H1 (cell line): ENCODE measurements at regions not wholly inside any gene's neighbourhood (a gene's known extent, or its start where the extent isn't known, plus 50 kb on each side); places are given as distances from the start of the nearest gene placed in this dataset.
A peak's percentile ranks its signal among the peaks of the same experiment; 100 is the strongest.

ENCODE experiments used
- CTCF ChIA-PET: fragments of 300-600 bp; sonication (Branson Sonifier 250); formaldehyde crosslinking; loops from one replicate; lab custom pipeline; 2021; ENCODE audit not compliant: partially characterized antibody; lab: Charles Lee
- POLR2A ChIA-PET: fragments of 300-600 bp; sonication (Branson Sonifier 250); formaldehyde crosslinking; loops from one replicate; lab custom pipeline; 2021; ENCODE audit warnings: inconsistent platforms; ENCODE audit not compliant: partially characterized antibody; lab: Charles Lee
- DNase-seq, 2 experiments: peaks; one replicate each; pipeline versions ENCODE4 v3.0.0 to v3.0.0-alpha.2; 2010 to 2022; ENCODE audit warnings: low spot score in 2 of 2, low read depth in 1 of 2, mixed read lengths in 1 of 2
- FAIRE-seq: peaks from 2 replicates; lab custom pipeline; 2011; peaks lifted over from hg19 to GRCh38; lab: Jason Lieb, UNC
- H2AFZ ChIP-seq: 2 replicates; pipeline ENCODE4 v1.8.1; 2012; ENCODE audit warnings: low read length, inconsistent platforms
- H2AK5ac ChIP-seq: 2 replicates; pipeline ENCODE4 v1.6.1; 2013; ENCODE audit warnings: low read depth, low read length
- H2BK120ac ChIP-seq: replicated peaks from 2 replicates; pipeline ENCODE3; 2013; ENCODE audit warnings: low read depth, low read length, inconsistent platforms
- H2BK12ac ChIP-seq: 2 replicates; pipeline ENCODE4 v1.6.1; 2013; ENCODE audit warnings: low read depth, low read length
- H2BK15ac ChIP-seq: 2 replicates; pipeline ENCODE4 v1.6.1; 2013; ENCODE audit warnings: low read length
- H2BK20ac ChIP-seq: 2 replicates; pipeline ENCODE4 v1.6.1; 2013; ENCODE audit warnings: low read length
- H2BK5ac ChIP-seq: 2 replicates; pipeline ENCODE4 v1.6.1; 2013; ENCODE audit warnings: low read depth, low read length
- H3K14ac ChIP-seq: 2 replicates; pipeline ENCODE4 v1.6.1; 2013; ENCODE audit warnings: inconsistent platforms; ENCODE audit not compliant: insufficient read length
- H3K18ac ChIP-seq: 2 replicates; pipeline ENCODE4 v1.6.1; 2013; ENCODE audit warnings: low read length; ENCODE audit errors: extremely low read depth
- H3K23ac ChIP-seq: 2 replicates; pipeline ENCODE4 v1.6.1; 2013; ENCODE audit warnings: inconsistent platforms; ENCODE audit not compliant: insufficient read length
- H3K23me2 ChIP-seq: 2 replicates; pipeline ENCODE4 v1.6.1; 2013; ENCODE audit warnings: low read depth, low read length
- H3K27ac ChIP-seq: 2 replicates; pipeline ENCODE4 v1.6.1; 2011; ENCODE audit warnings: low read depth, low read length, inconsistent platforms
- H3K27me3 ChIP-seq, 4 experiments: replicated peaks in 1 of 4; 1 replicate in 1 of 4; 2 replicates in 3 of 4; pipeline versions ENCODE4 v1.6.1 to v1.8.1; 2011 to 2013; ENCODE audit warnings: low read length in 3 of 4, mild to moderate bottlenecking in 3 of 4, inconsistent platforms in 2 of 4, mixed read lengths in 2 of 4, moderate library complexity in 1 of 4; ENCODE audit not compliant: control insufficient read depth in 3 of 4, insufficient read depth in 3 of 4; ENCODE audit errors: extremely low read depth in 1 of 4
- H3K36me3 ChIP-seq, 4 experiments: 2 replicates each; pipeline versions ENCODE4 v1.6.1 to v1.8.1; 2011 to 2013; ENCODE audit warnings: mild to moderate bottlenecking in 4 of 4, low read length in 3 of 4, moderate library complexity in 2 of 4, control low read depth in 1 of 4, inconsistent platforms in 1 of 4; ENCODE audit not compliant: insufficient read depth in 4 of 4, control insufficient read depth in 2 of 4
- H3K4ac ChIP-seq: replicated peaks from 2 replicates; pipeline ENCODE3; 2013; ENCODE audit warnings: low read length, low read depth, mixed read lengths, inconsistent platforms; ENCODE audit not compliant: insufficient read length
- H3K4me1 ChIP-seq, 4 experiments: replicated peaks in 1 of 4; 1 replicate in 1 of 4; 2 replicates in 3 of 4; pipeline versions ENCODE4 v1.6.1 to v1.8.1; 2011 to 2013; ENCODE audit warnings: low read length in 3 of 4, inconsistent platforms in 2 of 4, mixed read lengths in 1 of 4; ENCODE audit not compliant: insufficient read depth in 4 of 4, control insufficient read depth in 3 of 4
- H3K4me2 ChIP-seq, 2 experiments: 2 replicates each; pipeline versions ENCODE4 v1.6.1 to v1.8.1; 2011 to 2013; ENCODE audit warnings: low read depth in 2 of 2, low read length in 2 of 2, control low read depth in 1 of 2, inconsistent platforms in 1 of 2, mild to moderate bottlenecking in 1 of 2; ENCODE audit not compliant: insufficient read depth in 1 of 2
- H3K4me3 ChIP-seq, 4 experiments: fragments of 200-600, 300-600 bp in 1 of 4; sonication (generic), shearing (Covaris generic), sonication (Bioruptor Twin) in 1 of 4; 2 replicates each; pipeline versions ENCODE4 v1.5.1 to v1.8.1; 2011 to 2016; ENCODE audit warnings: low read length in 4 of 4, low read depth in 3 of 4, control low read depth in 2 of 4, inconsistent platforms in 2 of 4, mild to moderate bottlenecking in 2 of 4, mixed read lengths in 1 of 4, moderate library complexity in 1 of 4; ENCODE audit not compliant: insufficient read depth in 2 of 4; ENCODE audit errors: extremely low read depth in 1 of 4
- H3K56ac ChIP-seq: replicated peaks from 2 replicates; pipeline ENCODE3; 2013; ENCODE audit warnings: low read depth, mild to moderate bottlenecking, mixed read lengths, low read length, inconsistent platforms; ENCODE audit not compliant: insufficient read length
- H3K79me1 ChIP-seq: 2 replicates; pipeline ENCODE4 v1.6.1; 2013; ENCODE audit warnings: low read depth, low read length, control low read depth
- H3K79me2 ChIP-seq, 2 experiments: 2 replicates each; pipeline versions ENCODE4 v1.6.1 to v1.8.1; 2012 to 2013; ENCODE audit warnings: low read length in 2 of 2, mild to moderate bottlenecking in 2 of 2, inconsistent platforms in 1 of 2; ENCODE audit not compliant: insufficient read depth in 2 of 2, control insufficient read depth in 1 of 2
- H3K9ac ChIP-seq, 4 experiments: replicated peaks in 1 of 4; 1 replicate in 1 of 4; 2 replicates in 3 of 4; pipeline versions ENCODE4 v1.6.1 to v1.8.1; 2011 to 2013; ENCODE audit warnings: low read depth in 3 of 4, low read length in 3 of 4, control low read depth in 2 of 4, mild to moderate bottlenecking in 2 of 4, moderate library complexity in 2 of 4, inconsistent platforms in 1 of 4; ENCODE audit errors: extremely low read depth in 1 of 4
- H3K9me3 ChIP-seq, 2 experiments: 2 replicates each; pipeline versions ENCODE4 v1.6.1 to v1.8.1; 2012 to 2013; ENCODE audit warnings: mild to moderate bottlenecking in 2 of 2, moderate library complexity in 2 of 2, control low read depth in 1 of 2, inconsistent platforms in 1 of 2, low read depth in 1 of 2, low read length in 1 of 2, mixed read lengths in 1 of 2; ENCODE audit not compliant: insufficient read depth in 2 of 2
- H4K20me1 ChIP-seq, 2 experiments: replicated peaks in 1 of 2; 2 replicates each; pipeline versions ENCODE3 to v1.8.1; 2011 to 2013; ENCODE audit warnings: inconsistent platforms in 2 of 2, low read length in 2 of 2, mild to moderate bottlenecking in 1 of 2; ENCODE audit not compliant: insufficient read depth in 2 of 2, control insufficient read depth in 1 of 2
- H4K5ac ChIP-seq: 2 replicates; pipeline ENCODE4 v1.6.1; 2013; ENCODE audit warnings: low read length, low read depth, mixed read lengths, inconsistent platforms; ENCODE audit not compliant: insufficient read length
- H4K8ac ChIP-seq: 2 replicates; pipeline ENCODE4 v1.8.0; 2013; ENCODE audit warnings: mild to moderate bottlenecking, moderate library complexity, low read length, inconsistent platforms; ENCODE audit not compliant: insufficient read depth; ENCODE audit errors: extremely low read depth
- H4K91ac ChIP-seq: replicated peaks from 2 replicates; pipeline ENCODE3; 2013; ENCODE audit warnings: low read length, mixed read lengths, inconsistent platforms; ENCODE audit not compliant: insufficient read length
- CHD2 ChIP-seq: IDR thresholded peaks from 2 replicates; pipeline ENCODE4 v1.6.1; 2012; ENCODE audit warnings: low read length, improper control_type of control experiment
- CTBP2 ChIP-seq: IDR thresholded peaks from 2 replicates; pipeline ENCODE4 v1.7.0; 2011; ENCODE audit warnings: borderline replicate concordance, mild to moderate bottlenecking, moderate library complexity, mixed read lengths, low read length; ENCODE audit not compliant: insufficient read depth, insufficient read length
- EP300 ChIP-seq, 2 experiments: IDR thresholded peaks; 1 replicate in 1 of 2; 2 replicates in 1 of 2; pipeline ENCODE4 v1.6.1; 2011 to 2012; ENCODE audit warnings: low read depth in 2 of 2, low read length in 2 of 2, mild to moderate bottlenecking in 2 of 2, borderline replicate concordance in 1 of 2, inconsistent platforms in 1 of 2, moderate library complexity in 1 of 2
- GABPA ChIP-seq: IDR thresholded peaks from 2 replicates; pipeline ENCODE4 v1.6.1; 2011; ENCODE audit warnings: mild to moderate bottlenecking, low read length, moderate library complexity, borderline replicate concordance; ENCODE audit not compliant: insufficient read depth
- GTF2F1 ChIP-seq: IDR thresholded peaks from 2 replicates; pipeline ENCODE4 v1.6.1; 2012; ENCODE audit warnings: low read depth, low read length, improper control_type of control experiment, borderline replicate concordance
- KDM1A ChIP-seq: fragments of 200-600, 300-600 bp; sonication (generic); IDR thresholded peaks from 2 replicates; pipeline ENCODE4 v1.7.1; 2016; ENCODE audit warnings: mild to moderate bottlenecking, low read length, borderline replicate concordance
- NANOG ChIP-seq: IDR thresholded peaks from 2 replicates; pipeline ENCODE4 v1.6.1; 2011; ENCODE audit warnings: low read length, low read depth, mild to moderate bottlenecking, inconsistent platforms; ENCODE audit not compliant: insufficient read depth, poor library complexity, severe bottlenecking
- NRF1 ChIP-seq: IDR thresholded peaks from 2 replicates; pipeline ENCODE4 v1.6.1; 2011; ENCODE audit warnings: mild to moderate bottlenecking, low read depth, low read length, improper control_type of control experiment
- POLR2AphosphoS5 ChIP-seq: IDR thresholded peaks from 2 replicates; pipeline ENCODE4 v1.6.1; 2011; ENCODE audit warnings: low read depth, low read length
- RAD21 ChIP-seq, 2 experiments: IDR thresholded peaks in 1 of 2; conservative IDR thresholded peaks in 1 of 2; 2 replicates each; pipeline ENCODE4 v1.6.1; 2011; ENCODE audit warnings: low read depth in 2 of 2, low read length in 2 of 2, improper control_type of control experiment in 1 of 2, inconsistent platforms in 1 of 2, mild to moderate bottlenecking in 1 of 2, moderate library complexity in 1 of 2
- RNF2 ChIP-seq: fragments of 200-900, 300-1000 bp; sonication (generic); IDR thresholded peaks from 2 replicates; pipeline ENCODE4 v1.7.1; 2016; ENCODE audit warnings: borderline replicate concordance, low read depth, mild to moderate bottlenecking, antibody characterized with exemption, low read length; ENCODE audit not compliant: poor library complexity, severe bottlenecking; ENCODE audit errors: missing control alignments
- TCF12 ChIP-seq: IDR thresholded peaks from 2 replicates; pipeline ENCODE4 v1.6.1; 2011; ENCODE audit warnings: low read depth, mild to moderate bottlenecking, low read length
- WGBS, 2 experiments: shearing (Covaris generic) in 1 of 2; methylation state at CpG; one replicate each; pipeline versions ENCODE4 v1.1.6 to v1.1.7; 2013 to 2015; ENCODE audit warnings: low lambda C conversion rate in 2 of 2, mixed read lengths in 2 of 2, inconsistent platforms in 1 of 2, low coverage in 1 of 2, missing lambda C conversion rate in 1 of 2; ENCODE audit not compliant: insufficient replicate concordance in 2 of 2, insufficient coverage in 1 of 2, insufficient read length in 1 of 2; ENCODE audit errors: extremely low coverage in 1 of 2, missing lambda C conversion rate in 1 of 2; 5-methylcytosine and 5-hydroxymethylcytosine counted together

DNA sequence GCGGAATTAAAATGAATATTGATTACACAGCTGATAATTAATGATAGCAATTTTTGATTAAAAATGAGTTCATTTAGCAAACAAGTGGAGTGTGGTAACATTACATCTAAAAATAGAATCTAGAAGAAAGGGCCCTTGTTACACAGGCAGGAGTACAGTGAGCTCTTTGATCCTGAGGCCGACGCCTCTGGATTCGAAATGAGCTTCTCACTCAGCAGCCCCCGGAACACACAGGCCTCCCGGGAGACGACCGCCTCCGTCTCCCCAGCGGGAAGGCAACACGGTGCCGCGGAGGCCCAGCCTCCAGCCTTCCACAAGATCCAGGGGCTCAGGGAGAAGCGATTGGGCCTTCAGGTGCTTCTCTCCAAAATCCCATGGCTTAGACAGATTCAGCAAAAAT lies 379.1 kb downstream of the BRD1 start:
- H3K56ac ChIP-seq = no peak overlapping the region
- no peak overlapping the region for H3K4me3 ChIP-seq
- H2BK15ac ChIP-seq = 0 out of 2 replicates have a peak overlapping the region, but pooled peaks have one; percentile 5
- no peak overlapping the region for H2BK120ac ChIP-seq
- CTCF ChIA-PET = interaction anchor here (0.9 kb wide), 1 partner anchor 12 kb away, joined by 3 read pairs; no protein-coding TSS in a partner anchor
- peaks cover 0 to 9% of the 10 kb centered on the region in 2 experiments for H4K20me1 ChIP-seq
- peaks cover 0 to 18% (median 12%) of the 10 kb centered on the region in 4 experiments; a peak in 6 of 7 replicates for H3K4me1 ChIP-seq
- no peak overlapping the region for H2BK5ac ChIP-seq
- H3K79me1 ChIP-seq = no peaks in the 10 kb centered on the region; the same call in 1 of the 2 replicates
- DNase-seq (no peak), FAIRE-seq (no peak)
- no peak overlapping the region for H4K91ac ChIP-seq
- H3K9ac ChIP-seq = no peak overlapping the region
- H3K14ac ChIP-seq = no peak overlapping the region
- H2BK20ac ChIP-seq = no peak overlapping the region
- H3K18ac ChIP-seq = no peak overlapping the region
- no peak overlapping the region for H2AK5ac ChIP-seq
- no peaks in the 10 kb centered on the region for H3K79me2 ChIP-seq
- POLR2A ChIA-PET = no interaction called here
- H3K27ac ChIP-seq = no peak overlapping the region
- H3K9me3 ChIP-seq = no peaks in the 10 kb centered on the region; a peak in 1 of 4 replicates
- H3K4me2 ChIP-seq = no peak overlapping the region; a peak in 1 of 4 replicates
- H4K8ac ChIP-seq = no peak overlapping the region
- H3K4ac ChIP-seq = no peak overlapping the region
- no peak overlapping the region for H4K5ac ChIP-seq
- H2AFZ ChIP-seq = no peak overlapping the region
- 0 out of 2 replicates have a peak overlapping the region, but pooled peaks have one; percentile 91 for H2BK12ac ChIP-seq
- WGBS, 2 experiments = 83% methylated on average over 14 of the region's 14 CpGs; no CpG with 5 or more reads in 1 of the 2 experiments
- no peaks in the 10 kb centered on the region; a peak in 1 of 8 replicates for H3K36me3 ChIP-seq
- peaks cover 2 to 26% (median 14%) of the 10 kb centered on the region in 4 experiments; a peak in 5 of 7 replicates for H3K27me3 ChIP-seq
- no peak overlapping the region for H3K23ac ChIP-seq
- peaks cover 18% of the 10 kb centered on the region for H3K23me2 ChIP-seq
- no peak for TF ChIP-seq TCF12
- no peak for TF ChIP-seq NRF1
- TF ChIP-seq RAD21 (IDR thresholded peaks at IDR 0.05 in 1 of 2, conservative IDR thresholded peaks at IDR 0.05 in 1 of 2; ENCODE audit: low read depth in 2 of 2, low read length in 2 of 2) = no peak
- TF ChIP-seq NANOG = no peak
- TF ChIP-seq RNF2 = no peak
- TF ChIP-seq KDM1A = no peak
- TF ChIP-seq EP300 (IDR thresholded peaks at IDR 0.05; ENCODE audit: borderline replicate concordance in 1 of 2, low read depth in 2 of 2, low read length in 2 of 2) = no peak
- TF ChIP-seq CHD2 = no peak
- no peak for TF ChIP-seq GTF2F1
- TF ChIP-seq CTBP2 = no peak
- no peak for TF ChIP-seq GABPA
- no peak for TF ChIP-seq POLR2AphosphoS5
